Osteocyte (in vitro differentiated cells): ENCODE measurements at regions not wholly inside any gene's neighbourhood (a gene's known extent, or its start where the extent isn't known, plus 50 kb on each side); places are given as distances from the start of the nearest gene placed in this dataset.

Source experiments
- DNase-seq: peaks from one replicate; pipeline ENCODE4 v3.0.0; 2021; ENCODE audit warnings: mixed read lengths; ENCODE audit not compliant: unreplicated experiment; ENCODE audit errors: extremely low spot score
- H3K27ac Mint-ChIP-seq: one replicate; pipeline ENCODE4 v1.8.0; 2021; ENCODE audit warnings: mild to moderate bottlenecking, mixed read lengths; ENCODE audit not compliant: unreplicated experiment
- H3K27me3 Mint-ChIP-seq: one replicate; pipeline ENCODE4 v1.8.0; 2021; ENCODE audit warnings: mixed read lengths; ENCODE audit not compliant: unreplicated experiment
- H3K36me3 Mint-ChIP-seq: one replicate; pipeline ENCODE4 v1.8.0; 2021; ENCODE audit warnings: mixed read lengths; ENCODE audit not compliant: unreplicated experiment
- H3K4me1 Mint-ChIP-seq: one replicate; pipeline ENCODE4 v1.8.0; 2021; ENCODE audit warnings: mixed read lengths; ENCODE audit not compliant: unreplicated experiment
- H3K4me3 Mint-ChIP-seq: one replicate; pipeline ENCODE4 v1.8.0; 2021; ENCODE audit warnings: mild to moderate bottlenecking, moderate library complexity, mixed read lengths; ENCODE audit not compliant: unreplicated experiment
- H3K9me3 Mint-ChIP-seq: one replicate; pipeline ENCODE4 v1.8.0; 2021; ENCODE audit warnings: mixed read lengths; ENCODE audit not compliant: unreplicated experiment
- CTCF ChIP-seq: fragments of 200-600 bp; sonication (generic); IDR thresholded peaks from 2 replicates; pipeline ENCODE4 v1.5.0; 2021; ENCODE audit warnings: antibody characterized with exemption, mild to moderate bottlenecking, moderate library complexity

GRCh38 chr12:90042920-90043641 is 334.4 kb upstream of the ATP2B1 start:
- no peak for DNase-seq
- peaks cover 30% of the 10 kb centered on the region for H3K4me1 Mint-ChIP-seq
- no peak overlapping the region for H3K4me3 Mint-ChIP-seq
- H3K9me3 Mint-ChIP-seq = peaks cover 7% of the 10 kb centered on the region
- H3K27me3 Mint-ChIP-seq = no peaks in the 10 kb centered on the region
- peaks cover 3% of the 10 kb centered on the region for H3K36me3 Mint-ChIP-seq
- TF ChIP-seq CTCF = no peak
- H3K27ac Mint-ChIP-seq = peak overlapping the region; percentile 65

- TF ChIP-seq CTCF = no peak
- Mint-ChIP-seq H3K36me3 (peaks cover 3% of the 10 kb centered on the region), H3K27me3 (no peaks in the 10 kb centered on the region), H3K4me3 (no peak overlapping the region), H3K9me3 (peaks cover 28% of the 10 kb centered on the region), H3K27ac (no peak overlapping the region), H3K4me1 (peaks cover 29% of the 10 kb centered on the region)
- no peak for DNase-seq
These were observed 329.7 kb upstream of the ATP2B1 start for GRCh38 chr12:90038289-90038688.

DNA sequence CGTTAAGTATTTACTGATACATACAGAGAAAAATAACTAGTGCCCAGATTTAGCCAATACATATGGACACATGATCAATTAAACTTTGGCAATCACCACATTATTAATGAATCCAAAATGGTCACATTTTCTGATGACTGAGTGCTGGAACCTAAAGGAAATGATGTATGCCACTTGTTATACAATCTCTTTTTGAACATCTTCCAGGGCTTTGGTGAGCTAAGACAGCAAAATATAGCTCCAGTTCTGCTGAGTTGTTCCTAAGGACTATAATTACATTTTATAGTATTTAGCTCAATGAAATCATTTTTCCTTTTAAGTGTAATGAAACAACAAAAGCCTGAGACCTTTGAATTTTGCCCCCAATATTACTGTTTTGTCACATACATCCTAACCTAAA is 329.1 kb upstream of the ATP2B1 start:
- no peak overlapping the region for H3K27ac Mint-ChIP-seq
- peaks cover 23% of the 10 kb centered on the region for H3K4me1 Mint-ChIP-seq
- H3K27me3 Mint-ChIP-seq = no peaks in the 10 kb centered on the region
- H3K4me3 Mint-ChIP-seq = no peak overlapping the region
- TF ChIP-seq CTCF = no peak
- peaks cover 32% of the 10 kb centered on the region for H3K9me3 Mint-ChIP-seq
- DNase-seq = no peak
- H3K36me3 Mint-ChIP-seq = peaks cover 3% of the 10 kb centered on the region

GRCh38 chr12:90036637-90037036 is 328.0 kb upstream of the ATP2B1 start:
- no peak for TF ChIP-seq CTCF
- peaks cover 30% of the 10 kb centered on the region for H3K9me3 Mint-ChIP-seq

DNA sequence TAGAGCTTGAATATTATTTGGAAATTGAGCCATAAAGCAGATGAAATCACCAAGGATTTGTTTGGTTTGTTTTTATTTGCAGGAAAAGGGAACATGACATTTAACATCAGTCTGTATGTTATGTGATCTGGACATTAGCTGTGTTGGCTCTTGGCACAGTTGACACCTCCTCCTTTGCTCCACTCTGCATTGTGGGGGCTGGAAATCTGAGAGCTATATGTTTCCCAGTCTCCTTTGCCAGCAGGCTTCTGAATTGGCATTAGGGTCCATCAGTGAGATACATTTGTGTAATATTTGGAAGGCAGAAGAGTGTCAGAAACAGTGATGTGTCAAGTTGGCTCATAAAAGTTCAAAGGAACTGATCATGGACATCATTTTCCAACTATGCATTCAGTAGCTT is 322.1 kb upstream of the ATP2B1 start:
- Mint-ChIP-seq H3K27ac (no peak overlapping the region), H3K9me3 (peaks cover 16% of the 10 kb centered on the region), H3K27me3 (no peaks in the 10 kb centered on the region), H3K4me3 (no peak overlapping the region), H3K4me1 (peaks cover 15% of the 10 kb centered on the region), H3K36me3 (no peaks in the 10 kb centered on the region)
- no peak for TF ChIP-seq CTCF
- no peak for DNase-seq

More at GRCh38 chr12:90036637-90037036, 328.0 kb upstream of the ATP2B1 start:
- DNase-seq = no peak
- H3K27ac Mint-ChIP-seq = no peak overlapping the region
- no peak overlapping the region for H3K4me3 Mint-ChIP-seq
- H3K4me1 Mint-ChIP-seq = peaks cover 16% of the 10 kb centered on the region
- no peaks in the 10 kb centered on the region for H3K27me3 Mint-ChIP-seq
- no peaks in the 10 kb centered on the region for H3K36me3 Mint-ChIP-seq
